Activated CD8-positive, alpha-beta memory T cell treated with anti-CD3 and anti-CD28 coated beads for 4 hours (primary cell): ENCODE measurements at regions not wholly inside any gene's neighbourhood (a gene's known extent, or its start where the extent isn't known, plus 50 kb on each side); places are given as distances from the start of the nearest gene placed in this dataset.

Experiments used
- DNase-seq, 2 donors: peaks; one replicate each; pipeline ENCODE4 v3.0.0-alpha.2; 2020; ENCODE audit warnings: low read depth in 2 of 2

- no peak for DNase-seq
These were observed 813.3 kb upstream of the CELF2 start for GRCh38 chr10:10204415-10204814.

GRCh38 chr10:10205906-10206305, 811.8 kb upstream of the CELF2 start:
- DNase-seq = no peak

GRCh38 chr10:10207538-10207937, 810.1 kb upstream of the CELF2 start:
- DNase-seq = no peak

GRCh38 chr10:10208196-10208595, 809.5 kb upstream of the CELF2 start:
- DNase-seq = no peak

GRCh38 chr10:10209167-10209566, 808.5 kb upstream of the CELF2 start:
- DNase-seq = no peak

GRCh38 chr10:10211409-10211808, 806.3 kb upstream of the CELF2 start:
- DNase-seq = no peak

GRCh38 chr10:10213237-10213636, 804.4 kb upstream of the CELF2 start:
- no peak for DNase-seq

GRCh38 chr10:10222304-10222841, 795.3 kb upstream of the CELF2 start:
- DNase-seq = no peak

- no peak for DNase-seq
These were observed 794.5 kb upstream of the CELF2 start for GRCh38 chr10:10223131-10223530.

GRCh38 chr10:10225136-10225676, 792.5 kb upstream of the CELF2 start:
- no peak for DNase-seq

GRCh38 chr10:10233229-10233628, 784.4 kb upstream of the CELF2 start:
- no peak for DNase-seq

GRCh38 chr10:10235003-10235402, 782.7 kb upstream of the CELF2 start:
- no peak for DNase-seq

- DNase-seq = no peak
These were observed 770.1 kb upstream of the CELF2 start for GRCh38 chr10:10247585-10247984.

- no peak for DNase-seq
These were observed 760.8 kb upstream of the CELF2 start for GRCh38 chr10:10256860-10257259.

GRCh38 chr10:10259013-10259412, 758.7 kb upstream of the CELF2 start:
- no peak for DNase-seq

GRCh38 chr10:10270126-10271050, 747.3 kb upstream of the CELF2 start:
- no peak for DNase-seq

GRCh38 chr10:10271639-10272192, 746.0 kb upstream of the CELF2 start:
- no peak for DNase-seq

GRCh38 chr10:10273661-10274060, 744.0 kb upstream of the CELF2 start:
- no peak for DNase-seq

GRCh38 chr10:10279906-10280305, 737.8 kb upstream of the CELF2 start:
- no peak for DNase-seq

- DNase-seq = no peak
These were observed 725.2 kb upstream of the CELF2 start for GRCh38 chr10:10292501-10292900.

GRCh38 chr10:10293041-10293440, 724.6 kb upstream of the CELF2 start:
- no peak for DNase-seq

- DNase-seq = no peak
These were observed 724.2 kb upstream of the CELF2 start for GRCh38 chr10:10293481-10293951.
